HCT116 (cell line): ENCODE measurements at regions not wholly inside any gene's neighbourhood (a gene's known extent, or its start where the extent isn't known, plus 50 kb on each side); places are given as distances from the start of the nearest gene placed in this dataset.

ENCODE experiments used
- JUND ChIP-seq: IDR thresholded peaks from 2 replicates; pipeline ENCODE4 v1.6.1; 2012
- POLR2A ChIP-seq: IDR thresholded peaks from 2 replicates; pipeline ENCODE4 v1.7.0; 2011; ENCODE audit warnings: borderline replicate concordance; ENCODE audit not compliant: insufficient read depth, insufficient read length; ENCODE audit errors: extremely low read depth
- POLR2AphosphoS5 ChIP-seq: IDR thresholded peaks from 2 replicates; pipeline ENCODE4 v1.6.1; 2011; ENCODE audit warnings: mild to moderate bottlenecking, low read depth, low read length, moderate library complexity
- SIN3A ChIP-seq: IDR thresholded peaks from 2 replicates; pipeline ENCODE4 v1.6.1; 2012; ENCODE audit warnings: low read depth
- TF ChIP-seq, protein P1 (sequence below), 3 experiments: fragments of 200-600 bp in 1 of 3; sonication (generic) in 1 of 3; IDR thresholded peaks in 2 of 3; conservative IDR thresholded peaks in 1 of 3; 2 replicates each; pipeline ENCODE4 v1.5.1; 2012 to 2017; ENCODE audit warnings: low read depth in 2 of 3, low read length in 2 of 3, antibody characterized with exemption in 1 of 3, borderline replicate concordance in 1 of 3, control low read depth in 1 of 3, mild to moderate bottlenecking in 1 of 3, mixed read lengths in 1 of 3, mixed run types in 1 of 3, moderate library complexity in 1 of 3; ENCODE audit not compliant: insufficient read depth in 1 of 3
- TF ChIP-seq, protein P2 (sequence below): IDR thresholded peaks from 2 replicates; pipeline ENCODE4 v1.6.1; 2012

DNA sequence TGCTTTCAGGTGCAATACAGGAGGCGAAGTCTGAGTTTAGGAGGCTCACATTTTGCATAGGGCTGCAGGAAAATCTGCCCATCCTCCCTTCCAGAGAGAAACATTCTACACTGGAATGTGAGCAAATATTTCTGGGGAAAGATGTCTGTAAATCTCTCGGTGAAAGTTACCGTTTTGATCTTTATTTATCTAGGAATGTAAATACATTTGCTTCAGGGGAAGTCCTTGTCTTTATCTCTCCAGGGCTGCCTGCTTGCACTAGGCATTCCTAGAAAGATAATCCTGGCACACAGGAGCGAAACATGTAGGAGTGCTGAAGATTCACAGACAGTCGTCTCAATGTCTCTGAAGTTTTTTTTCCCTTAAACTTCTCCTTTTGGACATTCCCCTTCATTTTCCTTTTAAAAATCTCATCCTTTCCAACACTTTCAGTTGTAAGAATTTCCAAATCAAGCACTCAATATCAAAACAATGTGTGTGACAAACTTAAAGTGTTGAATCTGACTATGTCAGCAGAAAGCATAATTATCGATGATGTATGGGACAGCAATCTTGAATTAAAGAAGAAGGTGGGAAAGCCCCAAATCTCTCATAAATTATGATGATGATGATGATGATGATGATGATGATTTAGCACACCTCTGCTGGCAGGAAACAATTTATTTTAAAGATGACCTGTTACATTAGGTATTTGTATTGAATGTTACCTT lies 113.4 kb upstream of the RESF1 start:
- TF ChIP-seq POLR2A (no peak), JUND (no peak), POLR2AphosphoS5 (no peak), SIN3A (no peak)
- TF ChIP-seq, protein P1, sequence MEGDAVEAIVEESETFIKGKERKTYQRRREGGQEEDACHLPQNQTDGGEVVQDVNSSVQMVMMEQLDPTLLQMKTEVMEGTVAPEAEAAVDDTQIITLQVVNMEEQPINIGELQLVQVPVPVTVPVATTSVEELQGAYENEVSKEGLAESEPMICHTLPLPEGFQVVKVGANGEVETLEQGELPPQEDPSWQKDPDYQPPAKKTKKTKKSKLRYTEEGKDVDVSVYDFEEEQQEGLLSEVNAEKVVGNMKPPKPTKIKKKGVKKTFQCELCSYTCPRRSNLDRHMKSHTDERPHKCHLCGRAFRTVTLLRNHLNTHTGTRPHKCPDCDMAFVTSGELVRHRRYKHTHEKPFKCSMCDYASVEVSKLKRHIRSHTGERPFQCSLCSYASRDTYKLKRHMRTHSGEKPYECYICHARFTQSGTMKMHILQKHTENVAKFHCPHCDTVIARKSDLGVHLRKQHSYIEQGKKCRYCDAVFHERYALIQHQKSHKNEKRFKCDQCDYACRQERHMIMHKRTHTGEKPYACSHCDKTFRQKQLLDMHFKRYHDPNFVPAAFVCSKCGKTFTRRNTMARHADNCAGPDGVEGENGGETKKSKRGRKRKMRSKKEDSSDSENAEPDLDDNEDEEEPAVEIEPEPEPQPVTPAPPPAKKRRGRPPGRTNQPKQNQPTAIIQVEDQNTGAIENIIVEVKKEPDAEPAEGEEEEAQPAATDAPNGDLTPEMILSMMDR (IDR thresholded peaks at IDR 0.05 in 2 of 3, conservative IDR thresholded peaks at IDR 0.05 in 1 of 3; ENCODE audit: borderline replicate concordance in 1 of 3, insufficient read depth in 1 of 3, low read depth in 2 of 3, low read length in 2 of 3): no peak
- TF ChIP-seq, protein P2, sequence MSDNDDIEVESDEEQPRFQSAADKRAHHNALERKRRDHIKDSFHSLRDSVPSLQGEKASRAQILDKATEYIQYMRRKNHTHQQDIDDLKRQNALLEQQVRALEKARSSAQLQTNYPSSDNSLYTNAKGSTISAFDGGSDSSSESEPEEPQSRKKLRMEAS: no peak
